ENCODE measurements at regions not wholly inside any gene's neighbourhood (a gene's known extent, or its start where the extent isn't known, plus 50 kb on each side); places are given as distances from the start of the nearest gene placed in this dataset.
"Not testable (repeated sequence)": the region's sequence is repeated elsewhere in the genome, so short reads cannot be mapped to it uniquely, and the experiment has no call there.

GRCh38 chr15:47041301-47041700, 676.0 kb upstream of the SEMA6D start (continued):
- TF ChIP-seq, protein P1, sequence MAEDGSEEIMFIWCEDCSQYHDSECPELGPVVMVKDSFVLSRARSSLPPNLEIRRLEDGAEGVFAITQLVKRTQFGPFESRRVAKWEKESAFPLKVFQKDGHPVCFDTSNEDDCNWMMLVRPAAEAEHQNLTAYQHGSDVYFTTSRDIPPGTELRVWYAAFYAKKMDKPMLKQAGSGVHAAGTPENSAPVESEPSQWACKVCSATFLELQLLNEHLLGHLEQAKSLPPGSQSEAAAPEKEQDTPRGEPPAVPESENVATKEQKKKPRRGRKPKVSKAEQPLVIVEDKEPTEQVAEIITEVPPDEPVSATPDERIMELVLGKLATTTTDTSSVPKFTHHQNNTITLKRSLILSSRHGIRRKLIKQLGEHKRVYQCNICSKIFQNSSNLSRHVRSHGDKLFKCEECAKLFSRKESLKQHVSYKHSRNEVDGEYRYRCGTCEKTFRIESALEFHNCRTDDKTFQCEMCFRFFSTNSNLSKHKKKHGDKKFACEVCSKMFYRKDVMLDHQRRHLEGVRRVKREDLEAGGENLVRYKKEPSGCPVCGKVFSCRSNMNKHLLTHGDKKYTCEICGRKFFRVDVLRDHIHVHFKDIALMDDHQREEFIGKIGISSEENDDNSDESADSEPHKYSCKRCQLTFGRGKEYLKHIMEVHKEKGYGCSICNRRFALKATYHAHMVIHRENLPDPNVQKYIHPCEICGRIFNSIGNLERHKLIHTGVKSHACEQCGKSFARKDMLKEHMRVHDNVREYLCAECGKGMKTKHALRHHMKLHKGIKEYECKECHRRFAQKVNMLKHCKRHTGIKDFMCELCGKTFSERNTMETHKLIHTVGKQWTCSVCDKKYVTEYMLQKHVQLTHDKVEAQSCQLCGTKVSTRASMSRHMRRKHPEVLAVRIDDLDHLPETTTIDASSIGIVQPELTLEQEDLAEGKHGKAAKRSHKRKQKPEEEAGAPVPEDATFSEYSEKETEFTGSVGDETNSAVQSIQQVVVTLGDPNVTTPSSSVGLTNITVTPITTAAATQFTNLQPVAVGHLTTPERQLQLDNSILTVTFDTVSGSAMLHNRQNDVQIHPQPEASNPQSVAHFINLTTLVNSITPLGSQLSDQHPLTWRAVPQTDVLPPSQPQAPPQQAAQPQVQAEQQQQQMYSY (CRISPR knock-in tag; IDR thresholded peaks at IDR 0.05) = no peak
- TF ChIP-seq HDAC6 (IDR thresholded peaks at IDR 0.05; ENCODE audit: unreplicated experiment) = no peak
- TF ChIP-seq SP1 (IDR thresholded peaks at IDR 0.05; ENCODE audit: low read depth, low read length) = no peak
- TF ChIP-seq GATAD2B (conservative IDR thresholded peaks at IDR 0.05; ENCODE audit: low read depth) = no peak
- no peak for TF ChIP-seq YY1 (IDR thresholded peaks at IDR 0.05; ENCODE audit: low read depth, low read length)
- no peak for TF ChIP-seq RFX5 (IDR thresholded peaks at IDR 0.05; ENCODE audit: low read depth, low read length)
- no peak for TF ChIP-seq ATF7 (IDR thresholded peaks at IDR 0.05; ENCODE audit: low read depth)
- TF ChIP-seq MTA3 (IDR thresholded peaks at IDR 0.05; ENCODE audit: borderline replicate concordance, low read length) = no peak
- no peak for TF ChIP-seq SIX5 (IDR thresholded peaks at IDR 0.05; ENCODE audit: low read depth, low read length, severe bottlenecking)
- no peak for TF ChIP-seq CEBPB (IDR thresholded peaks at IDR 0.05; ENCODE audit: borderline replicate concordance in 1 of 2, low read depth in 2 of 2, low read length in 2 of 2)
- no peak for TF ChIP-seq CBX5 (IDR thresholded peaks at IDR 0.05; ENCODE audit: low read depth)
- TF ChIP-seq ZNF24 (IDR thresholded peaks at IDR 0.05) = no peak
- no peak for TF ChIP-seq JUNB (IDR thresholded peaks at IDR 0.05)
- TF ChIP-seq RELB (IDR thresholded peaks at IDR 0.05; ENCODE audit: low read depth) = no peak

- ATAC-seq; RAD21 ChIA-PET (ENCODE audit: unreplicated experiment); DNase-seq (ENCODE audit: low read depth, low spot score); H3K4me3 ChIP-seq; intact Hi-C loops (cut with micrococcal nuclease; ENCODE audit: unreplicated experiment); H4K20me1 ChIP-seq (ENCODE audit: control insufficient read depth, insufficient read depth); H3K4me2 ChIP-seq (ENCODE audit: control insufficient read depth, insufficient read depth); H3K4me1 ChIP-seq (ENCODE audit: control insufficient read depth, insufficient read depth, low read length); H3K9me3 ChIP-seq (replicated peaks; ENCODE audit: control insufficient read depth, insufficient read depth, low read length); H3K9ac ChIP-seq (ENCODE audit: control insufficient read depth, insufficient read depth, low read length); FAIRE-seq; H3K36me3 ChIP-seq (ENCODE audit: control insufficient read depth in 2 of 2, insufficient read depth in 2 of 2, low read length in 1 of 2); POLR2A ChIA-PET; H3K27ac ChIP-seq (ENCODE audit: control insufficient read depth, insufficient read depth); in situ Hi-C loops (cut with MboI); H3K27me3 ChIP-seq (replicated peaks in 1 of 2; ENCODE audit: control insufficient read depth in 2 of 2, insufficient read depth in 2 of 2, low read length in 1 of 2); H2AFZ ChIP-seq (ENCODE audit: control insufficient read depth, low read depth, low read length); CTCF ChIA-PET; SMC1A ChIA-PET (ENCODE audit: uncharacterized antibody, unreplicated experiment); H3K79me2 ChIP-seq (ENCODE audit: control insufficient read depth, insufficient read depth, low read length); BruUV-seq (replicated peaks): not testable (repeated sequence)
Measured at GRCh38 chr15:47047981-47048380, 669.3 kb upstream of the SEMA6D start.

Measured in GM12878 (cell line).